Gastrocnemius medialis (tissue), 4 donors: ENCODE measurements at regions not wholly inside any gene's neighbourhood (a gene's known extent, or its start where the extent isn't known, plus 50 kb on each side); places are given as distances from the start of the nearest gene placed in this dataset.

ENCODE experiments used
- CTCF ChIP-seq, 5 experiments: fragments of 450-650 bp in 3 of 5; fragments of 200-600 bp in 2 of 5; sonication (generic) in 2 of 5; IDR thresholded peaks in 4 of 5; conservative IDR thresholded peaks in 1 of 5; 1 replicate in 4 of 5; 2 replicates in 1 of 5; pipeline ENCODE4 v1.5.1; 2016 to 2019; ENCODE audit warnings: antibody characterized with exemption in 5 of 5, mild to moderate bottlenecking in 3 of 5, moderate library complexity in 3 of 5
- POLR2A ChIP-seq, 2 donors: fragments of 450-650 bp; IDR thresholded peaks; one replicate each; pipeline ENCODE4 v1.6.1; 2017; ENCODE audit warnings: antibody characterized with exemption in 2 of 2, mild to moderate bottlenecking in 2 of 2, moderate library complexity in 2 of 2

- no peak for TF ChIP-seq CTCF (IDR thresholded peaks at IDR 0.05 in 4 of 5, conservative IDR thresholded peaks at IDR 0.05 in 1 of 5)
- no peak for TF ChIP-seq POLR2A (IDR thresholded peaks at IDR 0.05)
Measured at GRCh38 chr14:84519836-84520235, 1010.1 kb upstream of the FLRT2 start.
